SK-N-SH (cell line): ENCODE measurements at regions not wholly inside any gene's neighbourhood (a gene's known extent, or its start where the extent isn't known, plus 50 kb on each side); places are given as distances from the start of the nearest gene placed in this dataset.

Experiments
- CTCF ChIA-PET: fragments of 300-600, 350-600 bp; formaldehyde crosslinking; extraction: SDS; loops from one replicate; lab custom pipeline; 2021; lab: Yijun Ruan, JAX
- POLR2A ChIA-PET: fragments of 350-600 bp; sonication (Branson Sonifier 250); formaldehyde crosslinking; extraction: SDS; loops from one replicate; lab custom pipeline; 2020; ENCODE audit warnings: antibody characterized with exemption, inconsistent platforms; lab: Yijun Ruan, JAX
- DNase-seq: peaks from one replicate; pipeline ENCODE4 v3.0.0; 2012
- H2AFZ ChIP-seq: fragments of 200-600 bp; sonication (generic); 2 replicates; pipeline ENCODE4 v1.8.1; 2016; ENCODE audit warnings: antibody characterized with exemption, mild to moderate bottlenecking, low read depth
- H3F3A ChIP-seq: fragments of 200-600 bp; sonication (generic); replicated peaks from 2 replicates; pipeline ENCODE3; 2016; ENCODE audit warnings: antibody characterized with exemption, mild to moderate bottlenecking; ENCODE audit not compliant: insufficient read depth
- H3K27ac ChIP-seq, 2 experiments: fragments of 200-500 bp in 1 of 2; fragments of 200-600 bp in 1 of 2; sonication (Bioruptor generic) in 1 of 2; sonication (generic), shearing (Covaris generic) in 1 of 2; 2 replicates each; pipeline versions ENCODE4 v1.5.1 to v1.6.1; 2014 to 2016; ENCODE audit warnings: low read depth in 2 of 2, inconsistent platforms in 1 of 2, low read length in 1 of 2, mild to moderate bottlenecking in 1 of 2, mixed read lengths in 1 of 2
- H3K27me3 ChIP-seq: fragments of 200-600 bp; sonication (generic), shearing (Covaris generic); 2 replicates; pipeline ENCODE4 v1.6.1; 2016; ENCODE audit warnings: mixed run types; ENCODE audit not compliant: insufficient read depth
- H3K36me3 ChIP-seq, 2 experiments: fragments of 200-500 bp in 1 of 2; fragments of 200-600 bp in 1 of 2; sonication (Bioruptor generic) in 1 of 2; sonication (generic) in 1 of 2; replicated peaks in 1 of 2; 2 replicates each; pipeline versions ENCODE3 to v1.5.1; 2014 to 2016; ENCODE audit warnings: low read length in 1 of 2, mild to moderate bottlenecking in 1 of 2; ENCODE audit not compliant: insufficient read depth in 2 of 2, control insufficient read depth in 1 of 2
- H3K4me1 ChIP-seq, 2 experiments: fragments of 200-500 bp in 1 of 2; fragments of 200-600 bp in 1 of 2; sonication (Bioruptor generic) in 1 of 2; sonication (generic), shearing (Covaris generic) in 1 of 2; 2 replicates each; pipeline versions ENCODE4 v1.5.1 to v1.6.1; 2014 to 2016; ENCODE audit warnings: low read depth in 1 of 2, low read length in 1 of 2, mixed run types in 1 of 2; ENCODE audit not compliant: insufficient read depth in 2 of 2, control insufficient read depth in 1 of 2
- H3K4me2 ChIP-seq: fragments of 200-600 bp; sonication (generic), shearing (Covaris generic); 2 replicates; pipeline ENCODE4 v1.6.1; 2017; ENCODE audit warnings: mixed run types
- H3K4me3 ChIP-seq, 2 experiments: fragments of 200-500 bp in 1 of 2; fragments of 200-600 bp in 1 of 2; sonication (Bioruptor generic) in 1 of 2; sonication (generic), shearing (Covaris generic) in 1 of 2; 2 replicates each; pipeline versions ENCODE4 v1.5.1 to v1.8.1; 2014 to 2016; ENCODE audit warnings: low read depth in 2 of 2, inconsistent platforms in 1 of 2, low read length in 1 of 2, mild to moderate bottlenecking in 1 of 2, mixed read lengths in 1 of 2, moderate library complexity in 1 of 2
- H3K79me2 ChIP-seq: fragments of 200-600 bp; sonication (generic); 2 replicates; pipeline ENCODE4 v1.8.1; 2017; ENCODE audit warnings: mild to moderate bottlenecking; ENCODE audit not compliant: insufficient read depth
- H3K9ac ChIP-seq: fragments of 200-600 bp; sonication (generic); 2 replicates; pipeline ENCODE4 v1.6.1; 2017; ENCODE audit warnings: mixed run types
- H3K9me2 ChIP-seq: fragments of 200-600 bp; sonication (generic); 2 replicates; pipeline ENCODE4 v1.6.1; 2017; ENCODE audit warnings: mixed run types
- H3K9me3 ChIP-seq: fragments of 200-600 bp; sonication (generic); 2 replicates; pipeline ENCODE4 v1.6.1; 2017; ENCODE audit warnings: mixed run types, mild to moderate bottlenecking, moderate library complexity
- H4K20me1 ChIP-seq: fragments of 200-600 bp; sonication (generic); 2 replicates; pipeline ENCODE4 v1.6.1; 2017; ENCODE audit warnings: mild to moderate bottlenecking, mixed run types; ENCODE audit not compliant: insufficient read depth
- EP300 ChIP-seq, 2 experiments: IDR thresholded peaks; 2 replicates each; pipeline versions ENCODE4 v1.4.0 to v1.6.1; 2012; ENCODE audit warnings: borderline replicate concordance in 1 of 2, low read depth in 1 of 2, low read length in 1 of 2
- FOXJ3 ChIP-seq: sonication (generic); formaldehyde crosslinking; IDR thresholded peaks from 2 replicates; pipeline ENCODE4 v1.5.1; 2020; ENCODE audit warnings: mild to moderate bottlenecking, missing genetic modification reagents
- FOXM1 ChIP-seq: IDR thresholded peaks from 2 replicates; pipeline ENCODE4 v1.4.0; 2012; ENCODE audit warnings: low read depth, mild to moderate bottlenecking
- JUND ChIP-seq: IDR thresholded peaks from 2 replicates; pipeline ENCODE4 v1.4.0; 2012
- MEF2A ChIP-seq: IDR thresholded peaks from 2 replicates; pipeline ENCODE4 v1.4.0; 2012; ENCODE audit warnings: low read depth, borderline replicate concordance
- MXI1 ChIP-seq: IDR thresholded peaks from 2 replicates; pipeline ENCODE4 v1.6.1; 2012; ENCODE audit warnings: mild to moderate bottlenecking, low read depth, low read length, improper control_type of control experiment
- NRF1 ChIP-seq: IDR thresholded peaks from 2 replicates; pipeline ENCODE4 v1.6.1; 2012; ENCODE audit warnings: low read depth, mild to moderate bottlenecking, low read length
- RCOR1 ChIP-seq: fragments of 150-350 bp; IDR thresholded peaks from 2 replicates; pipeline ENCODE4 v1.6.1; 2017; ENCODE audit warnings: antibody characterized with exemption, low read length
- RFX5 ChIP-seq: IDR thresholded peaks from 2 replicates; pipeline ENCODE4 v1.6.1; 2012; ENCODE audit warnings: mild to moderate bottlenecking, improper control_type of control experiment, low read length
- RXRA ChIP-seq: IDR thresholded peaks from 2 replicates; pipeline ENCODE4 v1.4.0; 2012; ENCODE audit warnings: low read depth, mild to moderate bottlenecking, borderline replicate concordance
- SIN3A ChIP-seq: IDR thresholded peaks from 2 replicates; pipeline ENCODE4 v1.6.1; 2012; ENCODE audit warnings: low read depth, mild to moderate bottlenecking, low read length, moderate library complexity, borderline replicate concordance
- TAF1 ChIP-seq: IDR thresholded peaks from 2 replicates; pipeline ENCODE4 v1.6.1; 2012; ENCODE audit warnings: low read depth, mild to moderate bottlenecking, low read length, moderate library complexity, borderline replicate concordance
- YY1 ChIP-seq: IDR thresholded peaks from 2 replicates; pipeline ENCODE4 v1.4.0; 2012; ENCODE audit warnings: low read depth, mild to moderate bottlenecking
- WGBS: methylation state at CpG from one replicate; pipeline ENCODE4 v1.1.6; 2017; ENCODE audit warnings: low lambda C conversion rate; 5-methylcytosine and 5-hydroxymethylcytosine counted together
- TF ChIP-seq, protein P1 (sequence below): fragments of 150-350 bp; IDR thresholded peaks from 2 replicates; pipeline ENCODE4 v1.6.1; 2016; ENCODE audit warnings: mild to moderate bottlenecking, low read depth, low read length
- TF ChIP-seq, protein P2 (sequence below): fragments of 200-600 bp; sonication (generic); IDR thresholded peaks from 2 replicates; pipeline ENCODE4 v1.6.1; 2017; ENCODE audit warnings: antibody characterized with exemption, mild to moderate bottlenecking, moderate library complexity
- TF ChIP-seq, protein P3 (sequence below): IDR thresholded peaks from 2 replicates; pipeline ENCODE4 v1.4.0; 2012; ENCODE audit warnings: low read depth, borderline replicate concordance
- TF ChIP-seq, protein P4 (sequence below): IDR thresholded peaks from 2 replicates; pipeline ENCODE4; 2012

DNA sequence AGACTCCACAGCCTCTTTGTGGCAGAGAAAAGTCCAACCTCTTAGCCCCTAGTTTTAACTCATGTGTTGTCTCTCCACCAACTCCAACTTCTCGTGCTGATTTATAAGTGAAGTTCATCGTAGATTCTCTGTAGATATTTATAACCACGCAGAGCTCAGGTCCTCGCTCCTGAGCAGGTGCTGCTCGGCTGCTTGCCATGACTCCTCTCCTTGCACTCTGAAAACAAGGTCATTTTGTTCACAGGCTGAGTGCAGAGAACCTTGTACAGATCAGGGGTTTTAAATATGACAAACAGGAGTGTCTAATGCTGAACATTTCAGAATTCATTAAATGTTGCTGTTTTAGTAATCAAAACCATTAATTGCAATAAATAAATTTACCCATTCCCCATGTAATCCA lies 330.8 kb upstream of the GYPC start:
- H2AFZ ChIP-seq, result no peak overlapping the region
- H3K9ac ChIP-seq, result no peak overlapping the region
- H4K20me1 ChIP-seq, result no peaks in the 10 kb centered on the region
- H3K4me3 ChIP-seq, result no peak overlapping the region
- H3K79me2 ChIP-seq, result no peaks in the 10 kb centered on the region
- no peak overlapping the region for H3K4me2 ChIP-seq
- peaks cover 5% of the 10 kb centered on the region; the same call in 1 of the 2 replicates for H3K9me3 ChIP-seq
- POLR2A ChIA-PET, result no interaction called here
- no peaks in the 10 kb centered on the region for H3K4me1 ChIP-seq
- no peaks in the 10 kb centered on the region for H3K27me3 ChIP-seq
- H3K36me3 ChIP-seq, result no peaks in the 10 kb centered on the region
- TF ChIP-seq, protein P1, sequence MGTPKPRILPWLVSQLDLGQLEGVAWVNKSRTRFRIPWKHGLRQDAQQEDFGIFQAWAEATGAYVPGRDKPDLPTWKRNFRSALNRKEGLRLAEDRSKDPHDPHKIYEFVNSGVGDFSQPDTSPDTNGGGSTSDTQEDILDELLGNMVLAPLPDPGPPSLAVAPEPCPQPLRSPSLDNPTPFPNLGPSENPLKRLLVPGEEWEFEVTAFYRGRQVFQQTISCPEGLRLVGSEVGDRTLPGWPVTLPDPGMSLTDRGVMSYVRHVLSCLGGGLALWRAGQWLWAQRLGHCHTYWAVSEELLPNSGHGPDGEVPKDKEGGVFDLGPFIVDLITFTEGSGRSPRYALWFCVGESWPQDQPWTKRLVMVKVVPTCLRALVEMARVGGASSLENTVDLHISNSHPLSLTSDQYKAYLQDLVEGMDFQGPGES, result no peak
- TF ChIP-seq RFX5, result no peak
- no peak for TF ChIP-seq TAF1
- TF ChIP-seq RCOR1, result no peak
- no peak for TF ChIP-seq MEF2A
- TF ChIP-seq NRF1, result no peak
- no peak for TF ChIP-seq EP300 (IDR thresholded peaks at IDR 0.05; ENCODE audit: borderline replicate concordance in 1 of 2, low read depth in 1 of 2, low read length in 1 of 2)
- TF ChIP-seq, protein P2, sequence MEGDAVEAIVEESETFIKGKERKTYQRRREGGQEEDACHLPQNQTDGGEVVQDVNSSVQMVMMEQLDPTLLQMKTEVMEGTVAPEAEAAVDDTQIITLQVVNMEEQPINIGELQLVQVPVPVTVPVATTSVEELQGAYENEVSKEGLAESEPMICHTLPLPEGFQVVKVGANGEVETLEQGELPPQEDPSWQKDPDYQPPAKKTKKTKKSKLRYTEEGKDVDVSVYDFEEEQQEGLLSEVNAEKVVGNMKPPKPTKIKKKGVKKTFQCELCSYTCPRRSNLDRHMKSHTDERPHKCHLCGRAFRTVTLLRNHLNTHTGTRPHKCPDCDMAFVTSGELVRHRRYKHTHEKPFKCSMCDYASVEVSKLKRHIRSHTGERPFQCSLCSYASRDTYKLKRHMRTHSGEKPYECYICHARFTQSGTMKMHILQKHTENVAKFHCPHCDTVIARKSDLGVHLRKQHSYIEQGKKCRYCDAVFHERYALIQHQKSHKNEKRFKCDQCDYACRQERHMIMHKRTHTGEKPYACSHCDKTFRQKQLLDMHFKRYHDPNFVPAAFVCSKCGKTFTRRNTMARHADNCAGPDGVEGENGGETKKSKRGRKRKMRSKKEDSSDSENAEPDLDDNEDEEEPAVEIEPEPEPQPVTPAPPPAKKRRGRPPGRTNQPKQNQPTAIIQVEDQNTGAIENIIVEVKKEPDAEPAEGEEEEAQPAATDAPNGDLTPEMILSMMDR, result no peak
- no peak for TF ChIP-seq JUND
- no peak for TF ChIP-seq YY1
- TF ChIP-seq, protein P3, sequence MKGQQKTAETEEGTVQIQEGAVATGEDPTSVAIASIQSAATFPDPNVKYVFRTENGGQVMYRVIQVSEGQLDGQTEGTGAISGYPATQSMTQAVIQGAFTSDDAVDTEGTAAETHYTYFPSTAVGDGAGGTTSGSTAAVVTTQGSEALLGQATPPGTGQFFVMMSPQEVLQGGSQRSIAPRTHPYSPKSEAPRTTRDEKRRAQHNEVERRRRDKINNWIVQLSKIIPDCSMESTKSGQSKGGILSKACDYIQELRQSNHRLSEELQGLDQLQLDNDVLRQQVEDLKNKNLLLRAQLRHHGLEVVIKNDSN, result no peak
- TF ChIP-seq FOXJ3 (CRISPR knock-in tag), result no peak
- TF ChIP-seq MXI1, result no peak
- no peak for DNase-seq
- H3K9me2 ChIP-seq, result no peaks in the 10 kb centered on the region
- no peak overlapping the region for H3K27ac ChIP-seq
- no peaks in the 10 kb centered on the region for H3F3A ChIP-seq
- CTCF ChIA-PET, result no interaction called here
- WGBS, result 3% methylated on average over 5 of the region's 5 CpGs

DNA sequence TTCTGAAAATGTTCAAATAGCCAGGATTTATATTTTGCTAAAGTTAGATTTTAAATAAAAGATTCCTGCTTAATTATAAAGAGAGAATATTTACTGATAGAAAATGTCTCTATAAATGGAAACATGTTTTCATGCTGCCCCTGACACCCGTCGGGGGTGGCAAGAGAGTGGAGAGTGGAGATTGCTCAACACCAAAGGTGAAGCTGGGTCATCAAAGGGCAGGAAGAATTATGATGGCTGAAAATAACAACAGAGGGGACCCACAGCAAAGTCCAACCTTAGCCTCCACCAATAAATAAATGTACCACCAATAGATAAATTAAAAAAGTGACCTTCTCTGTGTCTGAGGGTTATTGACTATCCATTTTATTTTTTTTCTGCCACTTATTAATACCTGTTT lies 326.8 kb upstream of the GYPC start:
- POLR2A ChIA-PET, result no interaction called here

More for the DNA sequence above, 326.8 kb upstream of the GYPC start:
- CTCF ChIA-PET, result no interaction called here
- H3K79me2 ChIP-seq, result no peaks in the 10 kb centered on the region
- H4K20me1 ChIP-seq, result no peaks in the 10 kb centered on the region
- H3K36me3 ChIP-seq, result no peaks in the 10 kb centered on the region
- no peaks in the 10 kb centered on the region; the same call in 1 of the 2 replicates for H3K9me3 ChIP-seq
- H2AFZ ChIP-seq, result no peak overlapping the region
- H3K27me3 ChIP-seq, result no peaks in the 10 kb centered on the region
- TF ChIP-seq SIN3A (no peak), YY1 (no peak), MEF2A (no peak), RXRA (no peak), JUND (no peak), FOXM1 (no peak), NRF1 (no peak), RCOR1 (no peak)
- TF ChIP-seq, protein P4, sequence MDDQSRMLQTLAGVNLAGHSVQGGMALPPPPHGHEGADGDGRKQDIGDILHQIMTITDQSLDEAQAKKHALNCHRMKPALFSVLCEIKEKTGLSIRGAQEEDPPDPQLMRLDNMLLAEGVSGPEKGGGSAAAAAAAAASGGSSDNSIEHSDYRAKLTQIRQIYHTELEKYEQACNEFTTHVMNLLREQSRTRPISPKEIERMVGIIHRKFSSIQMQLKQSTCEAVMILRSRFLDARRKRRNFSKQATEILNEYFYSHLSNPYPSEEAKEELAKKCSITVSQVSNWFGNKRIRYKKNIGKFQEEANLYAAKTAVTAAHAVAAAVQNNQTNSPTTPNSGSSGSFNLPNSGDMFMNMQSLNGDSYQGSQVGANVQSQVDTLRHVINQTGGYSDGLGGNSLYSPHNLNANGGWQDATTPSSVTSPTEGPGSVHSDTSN, result no peak
- TF ChIP-seq, protein P1, result no peak
- no peak overlapping the region for H3K4me3 ChIP-seq
- DNase-seq, result no peak
- H3K4me1 ChIP-seq, result no peaks in the 10 kb centered on the region
- WGBS, result 5% methylated on average over 2 of the region's 2 CpGs
- H3K9ac ChIP-seq, result no peak overlapping the region
- H3F3A ChIP-seq, result no peaks in the 10 kb centered on the region
- H3K9me2 ChIP-seq, result no peaks in the 10 kb centered on the region
- no peak overlapping the region for H3K4me2 ChIP-seq
- H3K27ac ChIP-seq, result no peak overlapping the region
